ENCODE measurements at regions not wholly inside any gene's neighbourhood (a gene's known extent, or its start where the extent isn't known, plus 50 kb on each side); places are given as distances from the start of the nearest gene placed in this dataset.

- H3K9me3 ChIP-seq (replicated peaks in 1 of 2; ENCODE audit: control insufficient read depth in 2 of 2, insufficient read depth in 1 of 2, low read depth in 1 of 2, low read length in 2 of 2), result no peaks in the 10 kb centered on the region
These were observed 913.5 kb downstream of the VRK1 start for GRCh38 chr14:97710726-97711125.

DNA sequence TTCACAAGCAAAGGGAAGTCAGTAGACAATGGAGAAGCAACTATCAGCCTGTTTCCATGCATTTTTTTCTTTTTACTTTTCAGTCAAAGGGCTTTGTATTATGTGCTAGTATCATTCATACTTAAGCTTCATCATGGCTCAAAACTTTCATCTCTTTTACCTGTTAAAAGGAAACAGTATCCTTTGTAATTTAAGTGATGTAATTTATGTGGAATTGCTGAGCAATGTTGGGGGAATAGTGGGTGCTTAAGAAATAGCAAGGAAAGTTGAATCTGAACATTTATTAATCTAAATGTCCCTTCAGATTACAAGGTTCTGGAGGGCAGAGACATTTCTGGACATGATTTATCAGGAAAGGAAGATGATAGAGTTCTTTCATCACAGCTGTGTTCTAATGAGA is 915.3 kb downstream of the VRK1 start:
- Histone ChIP-seq H2BK5ac (ENCODE audit: low read length) (no peak overlapping the region), H2AK5ac (ENCODE audit: low read depth, low read length) (no peak overlapping the region), H3K27ac (replicated peaks; ENCODE audit: low read length) (no peak overlapping the region), H2AFZ (ENCODE audit: low read length) (no peak overlapping the region), H3K18ac (ENCODE audit: low read length) (no peak overlapping the region), H3K14ac (ENCODE audit: low read length) (no peak overlapping the region), H3K4me3 (ENCODE audit: low read length in 2 of 2) (no peak overlapping the region), H3K4me2 (ENCODE audit: insufficient read depth, low read length, poor library complexity, severe bottlenecking) (no peak overlapping the region), H3K79me1 (ENCODE audit: low read depth, low read length) (no peaks in the 10 kb centered on the region), H3K27me3 (ENCODE audit: control insufficient read depth in 3 of 3, insufficient read depth in 3 of 3, low read depth in 1 of 3, low read length in 3 of 3) (no peaks in the 10 kb centered on the region), H3K23ac (ENCODE audit: low read depth, low read length, poor library complexity) (no peak overlapping the region), H3K9ac (ENCODE audit: low read depth, low read length, poor library complexity) (no peak overlapping the region), H2BK12ac (ENCODE audit: low read length) (no peak overlapping the region), H3K4ac (ENCODE audit: low read length) (no peak overlapping the region), H4K91ac (ENCODE audit: low read depth, low read length, poor library complexity) (no peak overlapping the region), H2BK15ac (ENCODE audit: low read length) (no peak overlapping the region), H4K8ac (ENCODE audit: low read depth, low read length) (no peak overlapping the region), H3K9me3 (replicated peaks in 1 of 2; ENCODE audit: control insufficient read depth in 2 of 2, insufficient read depth in 1 of 2, low read depth in 1 of 2, low read length in 2 of 2) (no peaks in the 10 kb centered on the region), H3K36me3 (replicated peaks in 1 of 2; ENCODE audit: control insufficient read depth in 2 of 2, insufficient read depth in 2 of 2, low read length in 2 of 2) (no peaks in the 10 kb centered on the region), H2BK120ac (ENCODE audit: low read depth, low read length) (no peak overlapping the region), H3K4me1 (ENCODE audit: control insufficient read depth in 2 of 2, insufficient read depth in 1 of 2, low read depth in 1 of 2, low read length in 2 of 2) (no peaks in the 10 kb centered on the region)
- DNase-seq (ENCODE audit: low spot score), result no peak

More at GRCh38 chr14:97710726-97711125, 913.5 kb downstream of the VRK1 start:
- Histone ChIP-seq H3K27me3 (ENCODE audit: control insufficient read depth in 3 of 3, insufficient read depth in 3 of 3, low read depth in 1 of 3, low read length in 3 of 3) (no peaks in the 10 kb centered on the region), H3K4me1 (ENCODE audit: control insufficient read depth in 2 of 2, insufficient read depth in 1 of 2, low read depth in 1 of 2, low read length in 2 of 2) (no peaks in the 10 kb centered on the region), H2AK5ac (ENCODE audit: low read depth, low read length) (no peak overlapping the region), H3K27ac (replicated peaks; ENCODE audit: low read length) (no peak overlapping the region), H3K36me3 (replicated peaks in 1 of 2; ENCODE audit: control insufficient read depth in 2 of 2, insufficient read depth in 2 of 2, low read length in 2 of 2) (no peaks in the 10 kb centered on the region), H2BK120ac (ENCODE audit: low read depth, low read length) (no peak overlapping the region), H3K9ac (ENCODE audit: low read depth, low read length, poor library complexity) (no peak overlapping the region), H2BK15ac (ENCODE audit: low read length) (no peak overlapping the region), H4K91ac (ENCODE audit: low read depth, low read length, poor library complexity) (no peak overlapping the region), H3K4ac (ENCODE audit: low read length) (no peak overlapping the region), H2BK5ac (ENCODE audit: low read length) (no peak overlapping the region), H3K4me2 (ENCODE audit: insufficient read depth, low read length, poor library complexity, severe bottlenecking) (no peak overlapping the region), H2BK12ac (ENCODE audit: low read length) (no peak overlapping the region), H3K79me1 (ENCODE audit: low read depth, low read length) (no peaks in the 10 kb centered on the region), H3K14ac (ENCODE audit: low read length) (no peak overlapping the region), H3K18ac (ENCODE audit: low read length) (no peak overlapping the region), H2AFZ (ENCODE audit: low read length) (no peak overlapping the region), H4K8ac (ENCODE audit: low read depth, low read length) (no peak overlapping the region), H3K4me3 (ENCODE audit: low read length in 2 of 2) (no peak overlapping the region), H3K23ac (ENCODE audit: low read depth, low read length, poor library complexity) (no peak overlapping the region)
- no peak for DNase-seq (ENCODE audit: low spot score)
- WGBS, 2 donors (ENCODE audit: extremely low coverage in 2 of 2, insufficient read length in 2 of 2, insufficient replicate concordance in 1 of 2), result no CpG with 5 or more reads among the region's 2 CpGs

- no peak overlapping the region for H2BK15ac ChIP-seq (ENCODE audit: low read length)
- no peaks in the 10 kb centered on the region for H3K9me3 ChIP-seq (replicated peaks in 1 of 2; ENCODE audit: control insufficient read depth in 2 of 2, insufficient read depth in 1 of 2, low read depth in 1 of 2, low read length in 2 of 2)
- no peak overlapping the region for H3K18ac ChIP-seq (ENCODE audit: low read length)
- H3K14ac ChIP-seq (ENCODE audit: low read length), result no peak overlapping the region
- H3K4me3 ChIP-seq (ENCODE audit: low read length in 2 of 2), result no peak overlapping the region
- no peaks in the 10 kb centered on the region for H3K36me3 ChIP-seq (replicated peaks in 1 of 2; ENCODE audit: control insufficient read depth in 2 of 2, insufficient read depth in 2 of 2, low read length in 2 of 2)
- H4K8ac ChIP-seq (ENCODE audit: low read depth, low read length), result no peak overlapping the region
- H3K4me2 ChIP-seq (ENCODE audit: insufficient read depth, low read length, poor library complexity, severe bottlenecking), result no peak overlapping the region
- H4K91ac ChIP-seq (ENCODE audit: low read depth, low read length, poor library complexity), result no peak overlapping the region
- no CpG with 5 or more reads among the region's 6 CpGs for WGBS, 2 donors (ENCODE audit: extremely low coverage in 2 of 2, insufficient read length in 2 of 2, insufficient replicate concordance in 1 of 2)
- no peak overlapping the region for H2BK12ac ChIP-seq (ENCODE audit: low read length)
- no peak overlapping the region for H3K23ac ChIP-seq (ENCODE audit: low read depth, low read length, poor library complexity)
- H2BK5ac ChIP-seq (ENCODE audit: low read length), result no peak overlapping the region
- no peaks in the 10 kb centered on the region for H3K27me3 ChIP-seq (ENCODE audit: control insufficient read depth in 3 of 3, insufficient read depth in 3 of 3, low read depth in 1 of 3, low read length in 3 of 3)
- H3K27ac ChIP-seq (replicated peaks; ENCODE audit: low read length), result no peak overlapping the region
- no peak overlapping the region for H2AK5ac ChIP-seq (ENCODE audit: low read depth, low read length)
- H3K9ac ChIP-seq (ENCODE audit: low read depth, low read length, poor library complexity), result no peak overlapping the region
- no peaks in the 10 kb centered on the region for H3K4me1 ChIP-seq (ENCODE audit: control insufficient read depth in 2 of 2, insufficient read depth in 1 of 2, low read depth in 1 of 2, low read length in 2 of 2)
- no peak overlapping the region for H2AFZ ChIP-seq (ENCODE audit: low read length)
- H3K79me1 ChIP-seq (ENCODE audit: low read depth, low read length), result no peaks in the 10 kb centered on the region
- DNase-seq (ENCODE audit: low spot score), result no peak
- H3K4ac ChIP-seq (ENCODE audit: low read length), result no peak overlapping the region
- no peak overlapping the region for H2BK120ac ChIP-seq (ENCODE audit: low read depth, low read length)
These were observed 915.8 kb downstream of the VRK1 start for GRCh38 chr14:97713023-97713422.

GRCh38 chr14:97718886-97719442 is 921.8 kb downstream of the VRK1 start:
- Histone ChIP-seq H4K91ac (ENCODE audit: low read depth, low read length, poor library complexity) (no peak overlapping the region), H3K14ac (ENCODE audit: low read length) (no peak overlapping the region), H3K4ac (ENCODE audit: low read length) (no peak overlapping the region), H3K4me1 (ENCODE audit: control insufficient read depth in 2 of 2, insufficient read depth in 1 of 2, low read depth in 1 of 2, low read length in 2 of 2) (no peaks in the 10 kb centered on the region), H3K23ac (ENCODE audit: low read depth, low read length, poor library complexity) (no peak overlapping the region), H4K8ac (ENCODE audit: low read depth, low read length) (no peak overlapping the region), H2BK5ac (ENCODE audit: low read length) (no peak overlapping the region), H3K79me1 (ENCODE audit: low read depth, low read length) (no peaks in the 10 kb centered on the region), H3K4me3 (ENCODE audit: low read length in 2 of 2) (no peak overlapping the region), H3K9ac (ENCODE audit: low read depth, low read length, poor library complexity) (no peak overlapping the region), H3K18ac (ENCODE audit: low read length) (no peak overlapping the region), H3K27me3 (ENCODE audit: control insufficient read depth in 3 of 3, insufficient read depth in 3 of 3, low read depth in 1 of 3, low read length in 3 of 3) (no peaks in the 10 kb centered on the region), H3K9me3 (replicated peaks in 1 of 2; ENCODE audit: control insufficient read depth in 2 of 2, insufficient read depth in 1 of 2, low read depth in 1 of 2, low read length in 2 of 2) (no peaks in the 10 kb centered on the region), H3K4me2 (ENCODE audit: insufficient read depth, low read length, poor library complexity, severe bottlenecking) (no peak overlapping the region), H2BK15ac (ENCODE audit: low read length) (no peak overlapping the region), H2BK12ac (ENCODE audit: low read length) (no peak overlapping the region), H3K36me3 (replicated peaks in 1 of 2; ENCODE audit: control insufficient read depth in 2 of 2, insufficient read depth in 2 of 2, low read length in 2 of 2) (no peaks in the 10 kb centered on the region), H2AK5ac (ENCODE audit: low read depth, low read length) (no peak overlapping the region), H3K27ac (replicated peaks; ENCODE audit: low read length) (no peak overlapping the region), H2BK120ac (ENCODE audit: low read depth, low read length) (no peak overlapping the region), H2AFZ (ENCODE audit: low read length) (no peak overlapping the region)
- no CpG with 5 or more reads among the region's 1 CpG for WGBS, 2 donors (ENCODE audit: extremely low coverage in 2 of 2, insufficient read length in 2 of 2, insufficient replicate concordance in 1 of 2)
- DNase-seq (ENCODE audit: low spot score), result no peak
